PC-3 (cell line): ENCODE measurements at regions not wholly inside any gene's neighbourhood (a gene's known extent, or its start where the extent isn't known, plus 50 kb on each side); places are given as distances from the start of the nearest gene placed in this dataset.

Experiments
- CTCF ChIP-seq: fragments of 300-600 bp; sonication (generic); conservative IDR thresholded peaks from 2 replicates; pipeline ENCODE4 v1.5.1; 2017; ENCODE audit warnings: antibody characterized with exemption, low read depth, mild to moderate bottlenecking, low read length
- EZH2 ChIP-seq: fragments of 300-600 bp; sonication (generic); IDR thresholded peaks from one replicate; pipeline ENCODE4 v1.6.1; 2017; ENCODE audit warnings: antibody characterized with exemption, mild to moderate bottlenecking, low read length; ENCODE audit not compliant: unreplicated experiment
- EZH2phosphoT487 ChIP-seq: fragments of 300-600 bp; sonication (generic); IDR thresholded peaks from 2 replicates; pipeline ENCODE4 v1.6.1; 2018; ENCODE audit warnings: mild to moderate bottlenecking, antibody characterized with exemption, low read length, borderline replicate concordance

DNA sequence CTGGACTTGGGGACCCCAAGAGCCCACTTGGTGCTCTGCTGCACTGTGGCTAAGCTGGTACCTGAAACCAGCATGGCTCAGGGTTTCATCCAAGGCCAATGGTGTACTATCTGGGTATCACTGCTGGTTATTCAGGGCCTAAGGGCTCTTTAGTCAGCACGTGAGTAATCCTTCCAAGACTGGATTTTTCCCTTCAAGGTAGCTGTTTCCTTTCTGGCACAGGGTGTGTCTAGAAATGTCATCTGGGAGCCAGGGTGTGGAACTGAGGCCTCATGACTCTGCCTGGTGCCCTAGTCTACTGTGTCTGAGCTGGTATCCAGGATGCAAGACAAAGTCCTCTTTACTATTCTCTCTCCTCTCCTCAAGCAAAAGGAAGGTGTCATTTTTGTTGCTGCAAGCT lies 99.0 kb upstream of the QRFPR start:
- no peak for TF ChIP-seq CTCF
- TF ChIP-seq EZH2, result no peak
- no peak for TF ChIP-seq EZH2phosphoT487
